ENCODE measurements at regions not wholly inside any gene's neighbourhood (a gene's known extent, or its start where the extent isn't known, plus 50 kb on each side); places are given as distances from the start of the nearest gene placed in this dataset.

- Histone ChIP-seq H3F3A (ENCODE audit: insufficient read depth) (no peaks in the 10 kb centered on the region), H4K20me1 (ENCODE audit: insufficient read depth) (no peaks in the 10 kb centered on the region), H3K9me2 (ENCODE audit: insufficient read depth) (no peaks in the 10 kb centered on the region), H3K9me3 (ENCODE audit: low read depth) (no peaks in the 10 kb centered on the region), H3K4me2 (ENCODE audit: unreplicated experiment) (no peak overlapping the region), H3K79me2 (ENCODE audit: insufficient read depth) (no peaks in the 10 kb centered on the region), H3K4me3 (no peak overlapping the region), H3K27ac (no peak overlapping the region), H3K36me3 (ENCODE audit: low read depth) (no peaks in the 10 kb centered on the region), H2AFZ (no peak overlapping the region), H3K4me1 (ENCODE audit: insufficient read depth) (no peaks in the 10 kb centered on the region), H3K27me3 (replicated peaks; ENCODE audit: insufficient read depth) (no peaks in the 10 kb centered on the region), H3K9ac (no peak overlapping the region)
- in situ Hi-C loops (cut with MboI): no loop called here
- TF ChIP-seq EZH2phosphoT487 (IDR thresholded peaks at IDR 0.05; ENCODE audit: insufficient read depth, low read depth): no peak
- TF ChIP-seq EZH2 (IDR thresholded peaks at IDR 0.05; ENCODE audit: insufficient read depth, poor library complexity, severe bottlenecking): no peak
- 64 to 75% methylated on average over 4 of the region's 4 CpGs for WGBS, 2 experiments (ENCODE audit: low coverage in 1 of 2, low lambda C conversion rate in 2 of 2, missing lambda C conversion rate in 2 of 2)
- no peak for DNase-seq
Observed at GRCh38 chr19:29275266-29275665, 62.3 kb upstream of the UQCRFS1 start.

GRCh38 chr19:29277102-29277501 is 64.2 kb upstream of the UQCRFS1 start:
- DNase-seq: no peak
- no peak overlapping the region for H3K27ac ChIP-seq
- no peaks in the 10 kb centered on the region for H3K79me2 ChIP-seq (ENCODE audit: insufficient read depth)
- TF ChIP-seq EZH2phosphoT487 (IDR thresholded peaks at IDR 0.05; ENCODE audit: insufficient read depth, low read depth): no peak
- TF ChIP-seq EZH2 (IDR thresholded peaks at IDR 0.05; ENCODE audit: insufficient read depth, poor library complexity, severe bottlenecking): no peak
- no peaks in the 10 kb centered on the region for H3K9me2 ChIP-seq (ENCODE audit: insufficient read depth)
- no peaks in the 10 kb centered on the region for H4K20me1 ChIP-seq (ENCODE audit: insufficient read depth)
- WGBS, 2 experiments (ENCODE audit: low coverage in 1 of 2, low lambda C conversion rate in 2 of 2, missing lambda C conversion rate in 2 of 2): 11 to 20% methylated on average over 6 to 7 of the region's 7 CpGs
- H3K9me3 ChIP-seq (ENCODE audit: low read depth): no peaks in the 10 kb centered on the region
- no peak overlapping the region for H3K4me3 ChIP-seq
- no peaks in the 10 kb centered on the region for H3K27me3 ChIP-seq (replicated peaks; ENCODE audit: insufficient read depth)
- peak overlapping the region; percentile 45; the same call in 1 of the 2 replicates for H2AFZ ChIP-seq
- in situ Hi-C loops (cut with MboI): no loop called here
- no peaks in the 10 kb centered on the region for H3K4me1 ChIP-seq (ENCODE audit: insufficient read depth)
- no peaks in the 10 kb centered on the region for H3K36me3 ChIP-seq (ENCODE audit: low read depth)
- no peaks in the 10 kb centered on the region for H3F3A ChIP-seq (ENCODE audit: insufficient read depth)
- H3K9ac ChIP-seq: no peak overlapping the region
- H3K4me2 ChIP-seq (ENCODE audit: unreplicated experiment): no peak overlapping the region

GRCh38 chr19:29278716-29279115 is 65.8 kb upstream of the UQCRFS1 start:
- Histone ChIP-seq H3F3A (ENCODE audit: insufficient read depth) (no peaks in the 10 kb centered on the region), H3K9me3 (ENCODE audit: low read depth) (no peaks in the 10 kb centered on the region), H3K4me2 (ENCODE audit: unreplicated experiment) (no peak overlapping the region), H3K79me2 (ENCODE audit: insufficient read depth) (no peaks in the 10 kb centered on the region), H3K27me3 (replicated peaks; ENCODE audit: insufficient read depth) (no peaks in the 10 kb centered on the region), H4K20me1 (ENCODE audit: insufficient read depth) (no peaks in the 10 kb centered on the region), H3K4me1 (ENCODE audit: insufficient read depth) (no peaks in the 10 kb centered on the region), H3K27ac (no peak overlapping the region), H2AFZ (no peak overlapping the region), H3K9ac (no peak overlapping the region), H3K36me3 (ENCODE audit: low read depth) (no peaks in the 10 kb centered on the region), H3K9me2 (ENCODE audit: insufficient read depth) (no peaks in the 10 kb centered on the region), H3K4me3 (no peak overlapping the region)
- WGBS, 2 experiments (ENCODE audit: low coverage in 1 of 2, low lambda C conversion rate in 2 of 2, missing lambda C conversion rate in 2 of 2): 2 to 3% methylated on average over 3 of the region's 3 CpGs
- in situ Hi-C loops (cut with MboI): no loop called here
- DNase-seq: no peak
- TF ChIP-seq EZH2phosphoT487 (IDR thresholded peaks at IDR 0.05; ENCODE audit: insufficient read depth, low read depth): no peak
- no peak for TF ChIP-seq EZH2 (IDR thresholded peaks at IDR 0.05; ENCODE audit: insufficient read depth, poor library complexity, severe bottlenecking)

DNA sequence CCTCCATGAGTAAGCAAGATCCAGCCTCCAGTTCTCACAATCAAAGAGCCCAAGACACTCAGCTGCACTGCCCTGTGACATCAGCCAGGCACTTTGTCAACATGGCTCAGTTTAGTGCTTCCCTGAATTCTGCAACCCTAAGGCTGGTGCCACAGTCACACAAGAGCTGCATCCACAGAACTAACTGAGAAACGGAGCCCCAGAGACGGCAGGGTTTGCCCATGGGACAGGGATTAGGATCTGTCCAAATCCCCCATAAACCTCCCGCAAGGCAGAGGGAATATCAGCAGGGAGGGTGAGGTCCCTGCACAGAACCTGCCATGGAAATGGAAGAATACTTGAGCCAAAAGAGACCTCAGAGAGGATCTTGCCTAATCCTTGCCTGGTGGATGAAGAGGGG is 70.4 kb upstream of the UQCRFS1 start:
- H3F3A ChIP-seq (ENCODE audit: insufficient read depth): no peaks in the 10 kb centered on the region
- no peaks in the 10 kb centered on the region for H4K20me1 ChIP-seq (ENCODE audit: insufficient read depth)
- H3K4me2 ChIP-seq (ENCODE audit: unreplicated experiment): no peak overlapping the region
- no peak for DNase-seq
- no peak overlapping the region for H3K4me3 ChIP-seq
- H3K9me2 ChIP-seq (ENCODE audit: insufficient read depth): no peaks in the 10 kb centered on the region
- 14 to 19% methylated on average over 3 of the region's 3 CpGs for WGBS, 2 experiments (ENCODE audit: low coverage in 1 of 2, low lambda C conversion rate in 2 of 2, missing lambda C conversion rate in 2 of 2)
- no peak for TF ChIP-seq EZH2 (IDR thresholded peaks at IDR 0.05; ENCODE audit: insufficient read depth, poor library complexity, severe bottlenecking)
- TF ChIP-seq EZH2phosphoT487 (IDR thresholded peaks at IDR 0.05; ENCODE audit: insufficient read depth, low read depth): no peak
- no peaks in the 10 kb centered on the region for H3K4me1 ChIP-seq (ENCODE audit: insufficient read depth)
- H3K79me2 ChIP-seq (ENCODE audit: insufficient read depth): no peaks in the 10 kb centered on the region
- no peak overlapping the region for H2AFZ ChIP-seq
- H3K27ac ChIP-seq: no peak overlapping the region
- no peaks in the 10 kb centered on the region; the same call in 1 of the 2 replicates for H3K27me3 ChIP-seq (replicated peaks; ENCODE audit: insufficient read depth)
- H3K9ac ChIP-seq: no peak overlapping the region
- in situ Hi-C loops (cut with MboI): no loop called here
- H3K9me3 ChIP-seq (ENCODE audit: low read depth): no peaks in the 10 kb centered on the region
- H3K36me3 ChIP-seq (ENCODE audit: low read depth): no peaks in the 10 kb centered on the region

DNA sequence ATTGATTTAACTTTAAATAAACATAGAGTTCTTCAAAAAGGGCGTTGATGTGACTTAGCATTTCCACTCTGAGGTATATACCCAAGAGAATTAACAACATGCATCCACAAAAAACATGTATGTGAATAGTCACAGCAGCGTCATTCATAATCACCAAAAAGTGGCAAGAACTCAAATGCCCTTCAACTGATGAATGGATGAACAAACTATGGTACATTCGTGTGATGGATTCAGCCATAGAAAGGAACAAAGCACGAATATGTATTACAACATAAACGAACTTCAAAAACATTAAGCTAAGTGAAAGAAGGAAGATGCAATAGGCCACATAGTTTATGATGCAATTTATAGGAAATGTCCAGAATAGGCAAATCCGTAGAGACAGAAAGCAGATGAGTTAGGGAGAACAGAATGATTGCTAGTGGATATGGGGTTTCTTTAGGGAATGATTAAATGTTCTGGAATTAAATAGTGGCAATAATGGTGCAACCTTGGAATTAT is 72.3 kb upstream of the UQCRFS1 start:
- TF ChIP-seq EZH2 (IDR thresholded peaks at IDR 0.05; ENCODE audit: insufficient read depth, poor library complexity, severe bottlenecking): no peak
- TF ChIP-seq EZH2phosphoT487 (IDR thresholded peaks at IDR 0.05; ENCODE audit: insufficient read depth, low read depth): no peak
- Histone ChIP-seq H3K4me2 (ENCODE audit: unreplicated experiment) (no peak overlapping the region), H3K9ac (no peak overlapping the region), H4K20me1 (ENCODE audit: insufficient read depth) (no peaks in the 10 kb centered on the region), H3K27me3 (replicated peaks; ENCODE audit: insufficient read depth) (no peaks in the 10 kb centered on the region; the same call in 1 of the 2 replicates), H3K36me3 (ENCODE audit: low read depth) (no peaks in the 10 kb centered on the region), H3F3A (ENCODE audit: insufficient read depth) (no peaks in the 10 kb centered on the region), H3K4me1 (ENCODE audit: insufficient read depth) (no peaks in the 10 kb centered on the region), H3K27ac (no peak overlapping the region), H3K9me3 (ENCODE audit: low read depth) (no peaks in the 10 kb centered on the region), H3K4me3 (no peak overlapping the region), H3K79me2 (ENCODE audit: insufficient read depth) (no peaks in the 10 kb centered on the region), H3K9me2 (ENCODE audit: insufficient read depth) (no peaks in the 10 kb centered on the region), H2AFZ (no peak overlapping the region)
- in situ Hi-C loops (cut with MboI): no loop called here
- DNase-seq: no peak
- WGBS, 2 experiments (ENCODE audit: low coverage in 1 of 2, low lambda C conversion rate in 2 of 2, missing lambda C conversion rate in 2 of 2): 32 to 39% methylated on average over 6 of the region's 6 CpGs
